Breast epithelium (tissue), 3 donors: ENCODE measurements at regions not wholly inside any gene's neighbourhood (a gene's known extent, or its start where the extent isn't known, plus 50 kb on each side); places are given as distances from the start of the nearest gene placed in this dataset.

Experiments used
- CTCF ChIP-seq, 3 donors: fragments of 450-650 bp; IDR thresholded peaks; one replicate each; pipeline ENCODE4 v1.5.1; 2016 to 2017; ENCODE audit warnings: antibody characterized with exemption in 3 of 3, mild to moderate bottlenecking in 3 of 3, moderate library complexity in 3 of 3
- POLR2A ChIP-seq: fragments of 450-650 bp; IDR thresholded peaks from one replicate; pipeline ENCODE4 v1.6.1; 2016; ENCODE audit warnings: antibody characterized with exemption, mild to moderate bottlenecking, moderate library complexity
- POLR2AphosphoS5 ChIP-seq, 3 donors: sonication (generic); formaldehyde crosslinking; IDR thresholded peaks; one replicate each; pipeline ENCODE4 v1.6.1; 2017; ENCODE audit warnings: antibody characterized with exemption in 3 of 3

GRCh38 chr2:12486205-12487118, 230.3 kb upstream of the TRIB2 start:
- TF ChIP-seq CTCF (IDR thresholded peaks at IDR 0.05): no peak
- TF ChIP-seq POLR2A: no peak
- TF ChIP-seq POLR2AphosphoS5 (IDR thresholded peaks at IDR 0.05): no peak
